Natural killer cell treated with Interleukin-12 subunit alpha and Interleukin-12 subunit beta and Interleukin-15 and Interleukin-18, amount 100 ng/mL, for 72 hours (primary cell): ENCODE measurements at regions not wholly inside any gene's neighbourhood (a gene's known extent, or its start where the extent isn't known, plus 50 kb on each side); places are given as distances from the start of the nearest gene placed in this dataset.

ENCODE experiments used
- ATAC-seq, 2 donors: fragments of 150-1000 bp; cut with Tn5 transposase in 1 of 2; sonication (Bioruptor Pico), chemical (Tn5 transposase) in 1 of 2; 2 replicates each; pipeline ENCODE4 v1.10.0; 2021
- DNase-seq: peaks from one replicate; pipeline ENCODE4 v3.0.0; 2022; ENCODE audit warnings: low spot score
- H3K27ac Mint-ChIP-seq, 2 donors: 1 replicate in 1 of 2; 2 replicates in 1 of 2; pipeline ENCODE4 v1.8.0; 2022; ENCODE audit warnings: mixed read lengths in 2 of 2, mild to moderate bottlenecking in 1 of 2, moderate library complexity in 1 of 2
- H3K27me3 Mint-ChIP-seq, 2 donors: 1 replicate in 1 of 2; 2 replicates in 1 of 2; pipeline ENCODE4 v1.8.0; 2022; ENCODE audit warnings: mixed read lengths in 2 of 2
- H3K36me3 Mint-ChIP-seq: one replicate; pipeline ENCODE4 v1.8.0; 2022; ENCODE audit warnings: mixed read lengths
- H3K4me1 Mint-ChIP-seq, 2 donors: 1 replicate in 1 of 2; 2 replicates in 1 of 2; pipeline ENCODE4 v1.8.0; 2022; ENCODE audit warnings: low read depth in 2 of 2, mixed read lengths in 2 of 2, mild to moderate bottlenecking in 1 of 2
- H3K4me3 Mint-ChIP-seq: one replicate; pipeline ENCODE4 v1.8.0; 2022; ENCODE audit warnings: mixed read lengths
- H3K9me3 Mint-ChIP-seq: 2 replicates; pipeline ENCODE4 v1.8.0; 2022; ENCODE audit warnings: mixed read lengths

DNA sequence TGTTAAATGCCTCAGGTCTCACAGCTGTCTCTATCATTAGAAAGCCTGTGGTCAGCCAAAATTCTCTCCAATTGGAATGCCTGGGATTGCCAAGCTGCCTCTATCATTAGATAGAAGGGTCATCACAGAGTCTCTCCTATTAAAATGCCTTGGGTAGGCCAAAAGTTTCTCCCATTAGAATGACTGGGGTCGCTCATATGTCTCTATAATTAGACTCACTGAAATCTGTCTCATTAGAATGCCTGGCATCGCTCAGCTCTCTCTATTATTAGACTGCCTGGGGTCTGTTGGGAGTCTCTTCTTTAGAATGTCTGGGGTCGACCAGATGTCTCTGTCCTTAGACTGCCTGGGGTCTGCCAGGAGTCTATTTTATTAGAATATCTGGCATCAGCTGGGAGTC, 2265.1 kb downstream of the TP53TG3F start:
- Mint-ChIP-seq H3K36me3 (peaks cover 8% of the 10 kb centered on the region), H3K9me3 (peaks cover 24% of the 10 kb centered on the region), H3K27me3 (no peaks in the 10 kb centered on the region), H3K4me1 (no peaks in the 10 kb centered on the region), H3K27ac (no peak overlapping the region), H3K4me3 (no peak overlapping the region)
- DNase-seq = no peak
- no peak for ATAC-seq

DNA sequence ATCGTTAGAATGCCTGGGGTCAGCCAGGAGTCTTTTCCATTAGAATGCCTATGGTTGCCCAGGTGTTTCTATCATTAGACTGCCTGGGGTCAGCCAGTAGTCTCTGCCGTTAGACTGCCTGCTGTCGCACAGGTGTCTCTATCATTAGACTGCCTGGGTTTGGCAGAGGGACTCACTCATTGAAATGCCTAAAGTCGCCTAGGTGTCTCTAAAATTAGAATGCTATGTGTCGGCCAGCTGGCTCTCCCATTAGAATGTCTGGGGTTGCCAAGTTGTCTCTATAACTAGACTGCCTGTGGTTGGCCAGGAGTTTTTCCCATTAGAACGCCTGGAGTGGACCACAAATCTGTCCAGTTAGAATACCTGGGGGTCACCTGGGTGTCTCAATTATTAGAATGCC, 2266.5 kb downstream of the TP53TG3F start:
- Mint-ChIP-seq H3K4me3 (no peak overlapping the region), H3K27me3 (no peaks in the 10 kb centered on the region), H3K27ac (no peak overlapping the region), H3K4me1 (no peaks in the 10 kb centered on the region), H3K36me3 (peaks cover 6% of the 10 kb centered on the region), H3K9me3 (peaks cover 32% of the 10 kb centered on the region)
- no peak for ATAC-seq
- no peak for DNase-seq

GRCh38 chr16:35730251-35730650, 2270.8 kb downstream of the TP53TG3F start:
- no peaks in the 10 kb centered on the region for H3K27me3 Mint-ChIP-seq
- peaks cover 36% of the 10 kb centered on the region for H3K9me3 Mint-ChIP-seq
- H3K4me3 Mint-ChIP-seq = no peak overlapping the region
- H3K27ac Mint-ChIP-seq = no peak overlapping the region
- DNase-seq = no peak
- H3K4me1 Mint-ChIP-seq = no peaks in the 10 kb centered on the region
- no peak for ATAC-seq
- peaks cover 10% of the 10 kb centered on the region for H3K36me3 Mint-ChIP-seq

DNA sequence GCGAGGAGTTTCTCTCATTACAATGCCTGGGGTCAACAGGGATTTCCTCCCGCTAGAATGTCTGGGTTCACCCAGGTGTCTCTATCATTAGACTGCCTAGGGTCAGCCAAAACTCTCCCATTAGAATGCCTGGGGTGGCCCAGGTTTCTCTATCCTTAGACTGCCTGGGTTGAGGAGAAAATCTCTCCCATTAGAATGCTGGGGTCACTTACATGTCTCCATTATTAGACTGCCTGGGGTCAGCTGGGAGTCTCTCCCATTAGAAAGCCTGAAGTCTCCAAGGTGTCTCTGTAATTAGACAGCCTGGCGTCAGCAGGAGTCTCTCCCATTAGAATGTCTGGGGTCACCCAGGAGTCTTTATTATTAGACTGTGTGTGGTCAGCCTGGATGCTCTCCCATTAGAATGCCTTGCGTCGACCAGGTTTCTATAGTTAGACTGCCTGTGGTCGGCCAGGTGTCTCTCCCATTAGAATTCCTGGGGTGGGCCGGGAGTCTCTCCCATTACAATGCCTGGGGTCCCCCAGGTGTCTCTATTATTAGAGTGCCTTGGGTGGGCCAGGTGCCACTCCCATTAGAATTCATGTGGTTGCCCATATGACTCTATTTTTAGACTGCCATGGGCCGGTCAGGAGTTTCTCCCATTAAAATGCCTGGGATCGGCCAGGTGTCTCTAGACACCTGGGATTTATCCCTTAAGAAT, 2272.1 kb downstream of the TP53TG3F start:
- H3K9me3 Mint-ChIP-seq = peaks cover 39% of the 10 kb centered on the region
- H3K4me3 Mint-ChIP-seq = no peak overlapping the region
- H3K27me3 Mint-ChIP-seq = no peaks in the 10 kb centered on the region
- ATAC-seq = no peak
- H3K36me3 Mint-ChIP-seq = peaks cover 10% of the 10 kb centered on the region
- H3K4me1 Mint-ChIP-seq = no peaks in the 10 kb centered on the region
- no peak overlapping the region for H3K27ac Mint-ChIP-seq
- no peak for DNase-seq

DNA sequence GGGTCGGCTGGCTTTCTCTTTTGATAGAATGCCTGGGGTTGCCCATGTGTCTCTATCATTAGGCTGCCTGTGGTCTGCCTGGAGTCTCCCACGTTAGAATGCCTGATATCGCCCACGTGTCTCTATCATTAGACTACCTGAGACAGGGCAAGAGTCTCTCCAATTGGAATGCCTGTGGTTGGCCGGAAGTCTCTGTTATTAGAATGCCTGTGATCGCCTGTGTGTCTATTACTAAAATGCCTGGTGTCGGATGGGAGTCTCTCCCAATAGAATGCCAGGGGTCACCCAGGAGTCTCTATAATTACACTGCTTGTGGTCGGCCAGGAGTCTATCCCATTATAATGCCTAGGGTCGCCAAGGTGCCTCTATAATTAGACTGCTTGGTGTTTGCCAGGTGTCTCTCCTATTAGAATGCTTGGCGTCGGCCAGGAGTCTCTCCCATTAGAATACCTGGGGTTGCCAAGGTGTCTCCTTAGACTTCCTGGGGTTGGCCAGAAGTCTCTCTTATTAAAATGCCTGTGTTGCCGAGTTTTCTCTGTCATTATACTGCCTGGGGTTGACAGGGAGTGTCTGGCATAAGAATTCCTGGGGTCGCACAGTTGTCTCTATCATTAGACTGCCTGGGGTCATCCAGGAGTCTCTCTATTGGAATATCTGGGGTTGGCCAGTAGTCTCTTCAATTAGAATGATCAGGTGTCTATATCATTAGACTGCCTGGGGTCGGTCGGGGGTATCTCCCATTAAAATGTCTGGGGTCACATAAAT, 2272.8 kb downstream of the TP53TG3F start:
- no peak overlapping the region for H3K27ac Mint-ChIP-seq

DNA sequence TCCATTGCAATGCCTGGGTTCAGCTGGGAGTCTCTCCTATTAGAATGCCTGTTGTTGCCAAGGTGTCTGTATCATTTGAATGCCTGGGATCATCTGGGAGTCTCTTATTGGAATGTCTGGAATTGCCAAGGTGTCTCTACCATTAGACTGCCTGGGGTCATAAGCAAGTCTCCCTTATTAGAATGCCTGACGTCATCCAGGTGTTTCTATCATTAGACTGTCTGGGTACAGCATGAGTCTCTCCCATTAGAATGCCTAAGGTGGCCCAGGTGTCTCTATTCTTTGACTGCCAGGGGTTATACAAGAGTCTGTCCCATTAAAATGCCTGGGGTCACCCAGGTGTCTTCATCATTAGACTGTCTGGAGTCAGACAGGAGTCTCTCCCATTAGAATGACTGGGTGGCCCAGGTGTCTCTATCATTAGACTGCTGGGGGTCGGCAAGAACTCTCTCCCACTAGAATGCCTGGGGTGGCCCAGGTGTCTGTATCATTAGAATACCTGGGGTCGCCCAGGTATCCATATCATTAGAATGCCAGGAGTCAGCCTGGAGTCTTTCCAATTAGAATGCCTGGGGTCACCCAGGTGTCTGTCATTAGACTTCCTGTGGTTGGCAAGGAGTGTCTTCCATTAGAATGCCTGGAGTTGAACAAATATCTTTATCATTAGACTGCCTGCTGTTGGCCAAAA, 2274.0 kb downstream of the TP53TG3F start:
- Mint-ChIP-seq H3K27ac (no peak overlapping the region), H3K27me3 (no peaks in the 10 kb centered on the region), H3K4me3 (no peak overlapping the region), H3K9me3 (peaks cover 45% of the 10 kb centered on the region), H3K36me3 (peaks cover 10% of the 10 kb centered on the region), H3K4me1 (no peaks in the 10 kb centered on the region)
- no peak for DNase-seq
- ATAC-seq = no peak

More for the DNA sequence above, 2272.8 kb downstream of the TP53TG3F start:
- Mint-ChIP-seq H3K27me3 (no peaks in the 10 kb centered on the region), H3K9me3 (peaks cover 38% of the 10 kb centered on the region), H3K4me1 (no peaks in the 10 kb centered on the region), H3K4me3 (no peak overlapping the region), H3K36me3 (peaks cover 10% of the 10 kb centered on the region)
- no peak for DNase-seq
- no peak for ATAC-seq

- H3K27me3 Mint-ChIP-seq = no peaks in the 10 kb centered on the region
- no peak overlapping the region for H3K27ac Mint-ChIP-seq
- DNase-seq = no peak
- no peak for ATAC-seq
- peaks cover 13% of the 10 kb centered on the region for H3K36me3 Mint-ChIP-seq
- peaks cover 49% of the 10 kb centered on the region for H3K9me3 Mint-ChIP-seq
- H3K4me1 Mint-ChIP-seq = no peaks in the 10 kb centered on the region
- H3K4me3 Mint-ChIP-seq = no peak overlapping the region
Observed at GRCh38 chr16:35733971-35734702, 2274.7 kb downstream of the TP53TG3F start.

DNA sequence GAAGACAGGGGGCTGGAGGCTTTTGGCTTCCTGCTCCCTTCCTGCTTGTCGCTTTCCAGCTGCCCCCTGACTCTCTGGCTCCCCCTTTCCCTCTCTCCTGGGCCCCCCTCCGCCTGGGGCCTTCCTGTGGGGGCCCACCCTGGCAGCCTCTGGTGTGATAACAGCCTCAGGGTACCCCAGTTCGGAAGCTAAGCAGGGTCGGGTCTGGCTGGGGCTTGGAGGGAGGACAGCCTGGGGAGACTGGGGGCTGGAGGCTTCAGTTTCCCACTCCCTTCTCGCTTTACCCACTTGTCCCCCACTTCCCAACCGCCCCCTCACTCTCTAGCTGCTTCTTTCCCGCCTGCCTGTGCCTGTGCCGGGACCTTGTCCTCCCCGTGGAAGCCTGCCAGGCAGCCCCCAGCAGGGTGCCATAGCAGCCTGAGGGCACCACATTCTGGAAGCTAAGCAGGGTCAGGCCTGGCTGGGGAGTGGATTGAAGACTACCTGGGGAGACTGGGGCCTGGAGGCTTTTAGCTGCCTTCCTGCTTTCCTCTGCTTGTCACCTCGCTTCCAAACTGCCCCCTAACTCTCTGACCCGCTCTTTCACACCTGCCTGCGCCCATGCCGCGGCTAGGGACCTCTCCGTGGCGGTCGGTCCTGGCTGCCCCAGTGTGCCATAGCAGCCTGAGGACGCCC, 2275.5 kb downstream of the TP53TG3F start:
- peaks cover 51% of the 10 kb centered on the region for H3K9me3 Mint-ChIP-seq

DNA sequence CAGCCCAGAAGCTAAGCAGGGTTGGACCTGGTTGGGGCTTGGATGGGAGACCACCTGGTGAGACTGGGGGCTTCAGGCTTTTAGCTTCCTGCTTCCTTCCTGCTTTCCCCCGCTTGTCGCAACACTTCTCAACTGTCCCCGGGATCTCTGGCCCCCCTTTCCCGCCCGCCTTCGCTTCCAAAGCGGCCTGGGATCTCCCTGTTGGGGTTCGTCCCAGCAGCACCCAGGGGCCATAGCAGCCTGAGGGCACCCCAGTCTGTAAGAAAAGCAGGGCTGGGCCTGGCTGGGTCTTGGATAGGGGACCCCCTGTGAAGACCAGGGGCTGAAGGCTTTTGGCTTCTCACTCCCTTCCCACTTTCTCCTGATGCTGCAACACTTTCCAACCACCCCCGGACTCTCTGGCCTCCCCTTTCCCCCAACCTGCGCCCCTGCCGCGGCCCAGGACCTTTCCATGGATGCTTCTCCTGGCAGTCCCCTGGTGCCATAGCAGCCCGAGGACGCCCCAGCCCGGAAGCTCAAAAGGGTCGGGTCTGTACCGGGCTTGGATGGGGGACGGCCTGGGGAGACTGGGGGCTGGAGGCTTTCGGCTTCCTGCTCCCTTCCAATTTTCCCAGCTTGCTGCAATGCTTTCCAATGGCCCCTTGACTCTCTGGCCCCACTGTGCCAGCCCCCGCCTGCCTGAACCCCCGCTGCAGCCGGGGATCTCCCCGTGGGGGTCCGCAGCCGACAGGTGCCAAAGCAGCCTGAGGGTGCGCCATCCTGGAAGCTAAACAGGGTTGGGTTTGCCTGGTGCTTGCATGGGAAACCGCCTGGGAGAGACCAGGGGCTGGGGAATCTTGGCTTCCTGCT, 2276.2 kb downstream of the TP53TG3F start:
- no peak for DNase-seq
- H3K4me1 Mint-ChIP-seq = no peaks in the 10 kb centered on the region
- peaks cover 28% of the 10 kb centered on the region for H3K36me3 Mint-ChIP-seq
- peaks cover 53% of the 10 kb centered on the region for H3K9me3 Mint-ChIP-seq
- no peak overlapping the region for H3K4me3 Mint-ChIP-seq
- no peaks in the 10 kb centered on the region for H3K27me3 Mint-ChIP-seq
- no peak for ATAC-seq
- no peak overlapping the region for H3K27ac Mint-ChIP-seq

More for the DNA sequence above, 2275.5 kb downstream of the TP53TG3F start:
- ATAC-seq (no peak), DNase-seq (no peak)
- Mint-ChIP-seq H3K27me3 (no peaks in the 10 kb centered on the region), H3K27ac (no peak overlapping the region), H3K4me1 (no peaks in the 10 kb centered on the region), H3K36me3 (peaks cover 21% of the 10 kb centered on the region), H3K4me3 (no peak overlapping the region)

- Mint-ChIP-seq H3K36me3 (peaks cover 38% of the 10 kb centered on the region), H3K4me3 (no peak overlapping the region), H3K9me3 (peaks cover 55% of the 10 kb centered on the region), H3K4me1 (no peaks in the 10 kb centered on the region), H3K27ac (no peak overlapping the region), H3K27me3 (no peaks in the 10 kb centered on the region)
- no peak for DNase-seq
- no peak for ATAC-seq
Observed at GRCh38 chr16:35736546-35736945, 2277.1 kb downstream of the TP53TG3F start.

DNA sequence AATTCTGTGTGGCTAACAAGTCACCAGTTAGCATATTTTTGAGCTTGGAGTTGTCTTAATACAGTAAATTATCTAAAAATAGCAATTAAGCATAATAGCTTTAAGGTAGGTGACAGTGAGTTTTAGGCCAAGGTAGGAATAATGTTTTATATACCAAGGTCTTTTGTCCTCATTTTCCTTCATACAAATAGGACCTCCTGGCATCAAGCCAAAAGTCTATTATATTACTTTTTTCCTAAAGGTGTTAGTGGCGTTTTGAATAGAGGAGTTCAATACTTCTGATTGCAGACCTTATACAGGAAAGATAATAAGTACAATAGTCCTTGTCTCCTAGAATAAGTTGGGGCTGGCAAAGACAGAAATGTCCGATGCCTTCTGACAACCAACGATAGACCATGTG, 2277.7 kb downstream of the TP53TG3F start:
- no peak overlapping the region for H3K4me3 Mint-ChIP-seq
- ATAC-seq = no peak
- peaks cover 43% of the 10 kb centered on the region for H3K36me3 Mint-ChIP-seq
- H3K27me3 Mint-ChIP-seq = no peaks in the 10 kb centered on the region
- peaks cover 59% of the 10 kb centered on the region for H3K9me3 Mint-ChIP-seq
- DNase-seq = no peak
- H3K27ac Mint-ChIP-seq = no peak overlapping the region
- no peaks in the 10 kb centered on the region for H3K4me1 Mint-ChIP-seq

DNA sequence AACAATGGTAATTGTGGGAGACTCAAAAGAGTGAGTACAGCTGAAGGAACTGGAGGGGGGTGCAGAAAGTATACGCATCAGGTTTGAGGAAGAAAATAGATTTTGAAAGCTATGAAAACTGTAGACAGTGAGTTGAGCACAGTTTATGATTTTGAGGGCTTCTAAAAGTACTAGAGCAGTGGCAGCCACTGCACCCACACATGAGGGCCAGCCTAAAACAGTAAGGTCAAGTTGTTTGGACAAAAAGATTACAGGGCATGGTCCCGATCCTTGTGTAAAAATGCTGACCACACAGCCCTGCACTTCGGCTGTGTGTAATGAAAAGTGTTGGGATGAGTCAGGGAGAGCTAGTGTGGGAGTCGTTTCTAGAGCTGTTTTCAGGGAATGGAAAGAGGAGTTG, 2282.1 kb downstream of the TP53TG3F start:
- H3K9me3 Mint-ChIP-seq = peaks cover 72% of the 10 kb centered on the region
- H3K4me1 Mint-ChIP-seq = no peaks in the 10 kb centered on the region
- no peak overlapping the region for H3K4me3 Mint-ChIP-seq
- H3K36me3 Mint-ChIP-seq = peaks cover 61% of the 10 kb centered on the region
- no peak for ATAC-seq
- no peak for DNase-seq
- H3K27ac Mint-ChIP-seq = no peak overlapping the region
- H3K27me3 Mint-ChIP-seq = no peaks in the 10 kb centered on the region
